ENCODE measurements at regions not wholly inside any gene's neighbourhood (a gene's known extent, or its start where the extent isn't known, plus 50 kb on each side); places are given as distances from the start of the nearest gene placed in this dataset.

DNA sequence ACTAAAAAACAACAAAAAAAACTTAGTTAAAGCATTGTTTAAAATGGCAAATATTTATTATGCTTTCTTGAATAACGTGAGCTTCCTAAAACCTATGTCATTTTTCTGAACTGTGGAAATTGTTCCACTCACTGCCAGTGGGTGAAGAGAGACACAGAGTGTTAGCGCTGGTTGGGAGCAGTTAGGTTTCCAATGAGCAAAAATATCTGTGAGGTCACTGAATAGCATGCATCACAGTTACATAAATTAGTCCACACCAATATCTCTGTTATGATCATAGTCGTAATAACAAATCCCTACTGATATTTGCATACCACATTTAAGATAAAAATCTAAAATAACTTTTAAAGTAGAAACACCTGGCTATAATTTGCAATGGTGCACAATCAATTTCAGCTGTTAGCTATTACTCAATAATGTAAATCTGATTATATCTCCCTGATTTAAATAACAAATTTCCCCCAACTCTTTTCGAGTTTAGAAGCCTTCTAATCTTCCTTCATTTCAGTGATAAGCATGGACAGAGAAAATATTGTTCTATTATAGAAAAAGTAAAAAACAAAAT, 1094.0 kb upstream of the KLHL29 start:
- Histone ChIP-seq H4K5ac (ENCODE audit: low read depth, low read length) (no peak overlapping the region), H2AFZ (replicated peaks; ENCODE audit: low read length, poor library complexity) (no peak overlapping the region), H4K20me1 (ENCODE audit: insufficient read depth, low read length) (no peaks in the 10 kb centered on the region), H2BK5ac (ENCODE audit: low read depth, low read length, poor library complexity, severe bottlenecking) (no peak overlapping the region), H3K9me1 (ENCODE audit: insufficient read depth, low read length) (no peaks in the 10 kb centered on the region), H4K8ac (ENCODE audit: low read depth in 2 of 2, low read length in 2 of 2) (no peak overlapping the region), H2BK15ac (ENCODE audit: low read depth, low read length) (no peak overlapping the region), H3K9ac (ENCODE audit: low read depth, low read length) (no peak overlapping the region), H3K14ac (replicated peaks; ENCODE audit: low read depth, low read length) (no peak overlapping the region), H3K9me3 (ENCODE audit: control insufficient read depth, insufficient read depth, low read length) (no peaks in the 10 kb centered on the region; the same call in 1 of the 2 replicates), H3K79me1 (ENCODE audit: low read depth in 1 of 2, low read length in 2 of 2) (no peaks in the 10 kb centered on the region), H2AK9ac (replicated peaks; ENCODE audit: low read depth, low read length, poor library complexity) (no peak overlapping the region), H3K4me3 (ENCODE audit: insufficient read depth, low read depth, low read length) (no peak overlapping the region), H3K4ac (ENCODE audit: low read depth, low read length) (no peak overlapping the region), H3K4me2 (ENCODE audit: low read depth, low read length) (no peak overlapping the region), H3K27me3 (ENCODE audit: control insufficient read depth, insufficient read depth, low read length) (no peaks in the 10 kb centered on the region), H3K4me1 (ENCODE audit: control insufficient read depth, insufficient read depth, low read length) (no peaks in the 10 kb centered on the region), H3K23ac (ENCODE audit: low read depth, low read length) (no peak overlapping the region), H3K56ac (ENCODE audit: extremely low read depth, insufficient read depth, low read length) (no peak overlapping the region), H2BK120ac (ENCODE audit: low read depth, low read length) (no peak overlapping the region), H3K27ac (ENCODE audit: insufficient read depth, low read length) (no peak overlapping the region), H3K18ac (ENCODE audit: low read depth, low read length) (no peak overlapping the region), H2AK5ac (ENCODE audit: low read depth, low read length) (no peak overlapping the region), H4K91ac (ENCODE audit: insufficient read depth, low read depth, low read length) (no peak overlapping the region), H3K36me3 (ENCODE audit: control insufficient read depth, insufficient read depth, low read length) (no peaks in the 10 kb centered on the region), H2BK20ac (ENCODE audit: low read depth, low read length) (no peak overlapping the region)
- ChIA-PET POLR2A (ENCODE audit: unreplicated experiment) (no interaction called here), CTCF (no interaction called here)
- dilution Hi-C loops (cut with HindIII; ENCODE audit: low sequenced_read_pairs, unreplicated experiment), result no loop called here
- intact Hi-C loops (cut with micrococcal nuclease), result no loop called here
- no CpG with 5 or more reads among the region's 4 CpGs for WGBS, 2 experiments (ENCODE audit: extremely low coverage in 2 of 2, insufficient read length in 1 of 2)
- no TSS peak for BruUV-seq (replicated peaks)
- DNase-seq, result no peak
- TF ChIP-seq SMC3 (IDR thresholded peaks at IDR 0.05; ENCODE audit: low read depth, low read length) (no peak), MAZ (IDR thresholded peaks at IDR 0.05; ENCODE audit: borderline replicate concordance, low read depth, low read length) (no peak), MXI1 (IDR thresholded peaks at IDR 0.05; ENCODE audit: borderline replicate concordance, low read depth, low read length) (no peak), NFE2L2 (IDR thresholded peaks at IDR 0.05; ENCODE audit: low read depth, low read length) (no peak), POLR2A (IDR thresholded peaks at IDR 0.05; ENCODE audit: low read depth, low read length) (no peak), RAD21 (IDR thresholded peaks at IDR 0.05; ENCODE audit: low read length) (no peak), RFX5 (IDR thresholded peaks at IDR 0.05; ENCODE audit: low read depth, low read length) (no peak), BHLHE40 (IDR thresholded peaks at IDR 0.05; ENCODE audit: low read depth, low read length) (no peak), CEBPB (IDR thresholded peaks at IDR 0.05; ENCODE audit: low read depth, low read length) (no peak), MAFK (IDR thresholded peaks at IDR 0.05; ENCODE audit: low read depth, low read length) (no peak)
- TF ChIP-seq, protein P1, sequence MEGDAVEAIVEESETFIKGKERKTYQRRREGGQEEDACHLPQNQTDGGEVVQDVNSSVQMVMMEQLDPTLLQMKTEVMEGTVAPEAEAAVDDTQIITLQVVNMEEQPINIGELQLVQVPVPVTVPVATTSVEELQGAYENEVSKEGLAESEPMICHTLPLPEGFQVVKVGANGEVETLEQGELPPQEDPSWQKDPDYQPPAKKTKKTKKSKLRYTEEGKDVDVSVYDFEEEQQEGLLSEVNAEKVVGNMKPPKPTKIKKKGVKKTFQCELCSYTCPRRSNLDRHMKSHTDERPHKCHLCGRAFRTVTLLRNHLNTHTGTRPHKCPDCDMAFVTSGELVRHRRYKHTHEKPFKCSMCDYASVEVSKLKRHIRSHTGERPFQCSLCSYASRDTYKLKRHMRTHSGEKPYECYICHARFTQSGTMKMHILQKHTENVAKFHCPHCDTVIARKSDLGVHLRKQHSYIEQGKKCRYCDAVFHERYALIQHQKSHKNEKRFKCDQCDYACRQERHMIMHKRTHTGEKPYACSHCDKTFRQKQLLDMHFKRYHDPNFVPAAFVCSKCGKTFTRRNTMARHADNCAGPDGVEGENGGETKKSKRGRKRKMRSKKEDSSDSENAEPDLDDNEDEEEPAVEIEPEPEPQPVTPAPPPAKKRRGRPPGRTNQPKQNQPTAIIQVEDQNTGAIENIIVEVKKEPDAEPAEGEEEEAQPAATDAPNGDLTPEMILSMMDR (conservative IDR thresholded peaks at IDR 0.05; ENCODE audit: low read depth, low read length), result no peak
- TF ChIP-seq, protein P2, sequence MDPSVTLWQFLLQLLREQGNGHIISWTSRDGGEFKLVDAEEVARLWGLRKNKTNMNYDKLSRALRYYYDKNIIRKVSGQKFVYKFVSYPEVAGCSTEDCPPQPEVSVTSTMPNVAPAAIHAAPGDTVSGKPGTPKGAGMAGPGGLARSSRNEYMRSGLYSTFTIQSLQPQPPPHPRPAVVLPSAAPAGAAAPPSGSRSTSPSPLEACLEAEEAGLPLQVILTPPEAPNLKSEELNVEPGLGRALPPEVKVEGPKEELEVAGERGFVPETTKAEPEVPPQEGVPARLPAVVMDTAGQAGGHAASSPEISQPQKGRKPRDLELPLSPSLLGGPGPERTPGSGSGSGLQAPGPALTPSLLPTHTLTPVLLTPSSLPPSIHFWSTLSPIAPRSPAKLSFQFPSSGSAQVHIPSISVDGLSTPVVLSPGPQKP (IDR thresholded peaks at IDR 0.05; ENCODE audit: borderline replicate concordance, low read depth, low read length), result no peak
- ATAC-seq (ENCODE audit: low read depth), result no peak
- in situ Hi-C loops (cut with MboI; ENCODE audit: low sequenced_read_pairs), result no loop called here

Measured in IMR-90 (cell line).